ENCODE measurements at regions not wholly inside any gene's neighbourhood (a gene's known extent, or its start where the extent isn't known, plus 50 kb on each side); places are given as distances from the start of the nearest gene placed in this dataset.

- H3K4me3 ChIP-seq (ENCODE audit: low read length), result no peak overlapping the region
- no peak for DNase-seq (ENCODE audit: low read depth)
- TF ChIP-seq, protein P1, sequence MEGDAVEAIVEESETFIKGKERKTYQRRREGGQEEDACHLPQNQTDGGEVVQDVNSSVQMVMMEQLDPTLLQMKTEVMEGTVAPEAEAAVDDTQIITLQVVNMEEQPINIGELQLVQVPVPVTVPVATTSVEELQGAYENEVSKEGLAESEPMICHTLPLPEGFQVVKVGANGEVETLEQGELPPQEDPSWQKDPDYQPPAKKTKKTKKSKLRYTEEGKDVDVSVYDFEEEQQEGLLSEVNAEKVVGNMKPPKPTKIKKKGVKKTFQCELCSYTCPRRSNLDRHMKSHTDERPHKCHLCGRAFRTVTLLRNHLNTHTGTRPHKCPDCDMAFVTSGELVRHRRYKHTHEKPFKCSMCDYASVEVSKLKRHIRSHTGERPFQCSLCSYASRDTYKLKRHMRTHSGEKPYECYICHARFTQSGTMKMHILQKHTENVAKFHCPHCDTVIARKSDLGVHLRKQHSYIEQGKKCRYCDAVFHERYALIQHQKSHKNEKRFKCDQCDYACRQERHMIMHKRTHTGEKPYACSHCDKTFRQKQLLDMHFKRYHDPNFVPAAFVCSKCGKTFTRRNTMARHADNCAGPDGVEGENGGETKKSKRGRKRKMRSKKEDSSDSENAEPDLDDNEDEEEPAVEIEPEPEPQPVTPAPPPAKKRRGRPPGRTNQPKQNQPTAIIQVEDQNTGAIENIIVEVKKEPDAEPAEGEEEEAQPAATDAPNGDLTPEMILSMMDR (conservative IDR thresholded peaks at IDR 0.05; ENCODE audit: low read length), result no peak
These were observed 547.2 kb downstream of the ZNF804A start for GRCh38 chr2:185145316-185146121.

- DNase-seq (ENCODE audit: low read depth), result no peak
These were observed 549.0 kb downstream of the ZNF804A start for GRCh38 chr2:185147361-185147760.

GRCh38 chr2:185152186-185152585 lies 553.9 kb downstream of the ZNF804A start:
- H3K4me3 ChIP-seq (ENCODE audit: low read length), result no peak overlapping the region
- TF ChIP-seq, protein P1 (conservative IDR thresholded peaks at IDR 0.05; ENCODE audit: low read length), result no peak
- DNase-seq (ENCODE audit: low read depth), result no peak

More at GRCh38 chr2:185147361-185147760, 549.0 kb downstream of the ZNF804A start:
- TF ChIP-seq, protein P1 (conservative IDR thresholded peaks at IDR 0.05; ENCODE audit: low read length), result no peak
- no peak overlapping the region for H3K4me3 ChIP-seq (ENCODE audit: low read length)

DNA sequence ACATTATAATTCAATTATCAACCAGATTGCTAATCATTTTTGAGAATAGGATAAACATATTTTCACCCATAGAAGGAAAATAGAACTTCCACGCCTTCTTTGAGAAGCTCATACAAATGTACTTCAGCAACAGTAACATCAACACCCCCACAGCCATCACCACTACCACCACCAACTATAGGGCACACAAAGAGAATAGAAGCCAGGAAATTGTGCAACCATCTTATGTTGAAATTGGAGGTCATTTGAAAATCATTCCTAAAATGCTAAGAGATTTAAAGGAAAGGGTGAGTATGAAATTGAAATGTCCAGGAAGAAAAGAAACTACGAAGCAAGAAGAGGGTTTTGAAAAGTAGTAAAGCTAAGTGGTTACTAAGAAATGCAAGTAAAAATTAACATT lies 563.4 kb downstream of the ZNF804A start:
- TF ChIP-seq, protein P1 (conservative IDR thresholded peaks at IDR 0.05; ENCODE audit: low read length), result no peak
- no peak overlapping the region for H3K4me3 ChIP-seq (ENCODE audit: low read length)
- no peak for DNase-seq (ENCODE audit: low read depth)

DNA sequence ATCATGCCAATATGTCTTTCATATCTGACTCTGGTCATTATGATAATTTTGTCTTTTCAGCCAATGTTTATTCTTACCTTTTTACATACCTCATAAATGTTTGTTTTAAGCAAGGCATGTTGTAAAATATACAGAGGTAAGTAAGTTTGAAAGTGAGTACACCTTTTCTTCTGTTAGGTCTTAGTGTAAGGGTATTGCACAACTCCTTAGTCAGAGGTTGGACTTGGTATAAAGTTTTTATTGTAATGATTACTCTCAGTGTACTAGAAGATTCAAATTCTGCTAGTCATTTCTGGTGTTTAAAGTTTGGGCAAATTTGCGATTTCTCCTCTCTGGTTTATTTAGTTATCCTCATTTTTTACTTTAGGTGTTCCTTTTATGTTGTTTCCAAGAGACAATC lies 564.3 kb upstream of the FSIP2 start:
- TF ChIP-seq, protein P1 (conservative IDR thresholded peaks at IDR 0.05; ENCODE audit: low read length), result no peak
- no peak for DNase-seq (ENCODE audit: low read depth)
- H3K4me3 ChIP-seq (ENCODE audit: low read length), result no peak overlapping the region

DNA sequence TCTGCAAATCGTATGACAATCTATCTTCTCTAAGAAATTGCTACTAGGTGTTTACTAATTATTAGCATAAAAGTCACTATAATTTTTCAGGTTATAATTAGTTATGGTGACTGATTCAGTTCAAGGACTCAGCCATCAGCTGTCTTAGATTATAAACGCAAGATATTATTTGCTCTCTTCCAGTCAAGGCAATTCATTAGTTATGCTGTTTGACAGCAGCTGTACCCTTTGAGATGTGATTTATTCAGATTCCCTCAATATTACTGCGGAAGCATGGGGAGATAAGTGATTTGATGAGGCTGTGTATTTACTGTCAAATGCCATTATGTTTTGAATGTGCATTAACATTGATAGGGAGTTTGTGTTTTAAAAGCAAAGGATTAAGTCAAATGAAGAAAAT lies 558.9 kb upstream of the FSIP2 start:
- no peak for DNase-seq (ENCODE audit: low read depth)
- TF ChIP-seq, protein P1 (conservative IDR thresholded peaks at IDR 0.05; ENCODE audit: low read length), result no peak
- no peak overlapping the region for H3K4me3 ChIP-seq (ENCODE audit: low read length)

DNA sequence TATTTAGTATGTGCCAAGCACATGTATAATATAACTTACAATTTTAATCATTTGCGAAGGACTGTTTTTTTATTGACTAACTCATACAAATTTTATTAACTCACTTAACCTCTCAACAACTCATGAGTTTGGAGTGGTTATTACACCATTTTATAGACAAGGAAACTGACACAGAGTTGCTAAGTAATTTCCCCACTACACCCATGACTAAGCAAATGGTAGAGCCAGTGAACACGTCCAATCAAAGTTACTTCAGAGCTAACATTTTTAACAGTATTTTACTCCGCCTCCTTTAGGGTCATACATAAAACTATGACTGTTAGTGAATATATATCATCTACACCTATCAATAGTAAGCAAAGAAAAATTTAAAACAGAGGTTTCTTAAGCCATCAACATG lies 556.7 kb upstream of the FSIP2 start:
- no peak overlapping the region for H3K4me3 ChIP-seq (ENCODE audit: low read length)
- DNase-seq (ENCODE audit: low read depth), result no peak
- TF ChIP-seq, protein P1 (conservative IDR thresholded peaks at IDR 0.05; ENCODE audit: low read length), result no peak
